Stomach (tissue), 4 donors: ENCODE measurements at regions not wholly inside any gene's neighbourhood (a gene's known extent, or its start where the extent isn't known, plus 50 kb on each side); places are given as distances from the start of the nearest gene placed in this dataset.

Source experiments
- CTCF ChIP-seq, 7 experiments: fragments of 450-650 bp in 4 of 7; fragments of 200-600 bp in 3 of 7; sonication (generic) in 3 of 7; IDR thresholded peaks; one replicate each; pipeline ENCODE4 v1.5.1; 2016 to 2019; ENCODE audit warnings: antibody characterized with exemption in 7 of 7, control low read depth in 2 of 7, mild to moderate bottlenecking in 1 of 7
- POLR2AphosphoS5 ChIP-seq, 3 donors: sonication (generic); formaldehyde crosslinking; IDR thresholded peaks; one replicate each; pipeline ENCODE4 v1.6.1; 2016; ENCODE audit warnings: antibody characterized with exemption in 3 of 3

DNA sequence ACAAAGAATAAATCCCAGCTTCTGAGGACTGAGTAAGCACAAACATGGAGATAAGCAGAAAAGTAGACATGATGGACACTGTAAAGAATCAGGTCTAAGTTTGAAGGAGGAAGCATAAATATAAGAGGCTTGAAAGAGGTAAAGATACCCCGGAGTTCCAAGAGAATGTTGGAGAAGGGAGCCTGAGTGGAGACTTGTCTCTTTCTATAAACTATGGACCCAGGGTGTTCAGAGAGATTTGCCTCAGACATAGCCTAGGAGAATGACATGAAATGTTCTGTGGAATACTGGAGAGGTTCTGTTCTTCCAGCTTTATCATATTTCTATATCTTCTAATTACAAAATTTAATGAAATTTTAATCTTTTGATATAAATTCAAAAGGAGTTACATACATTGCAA, 554.3 kb upstream of the B3GALT2 start:
- TF ChIP-seq CTCF (IDR thresholded peaks at IDR 0.05) (no peak), POLR2AphosphoS5 (IDR thresholded peaks at IDR 0.05) (no peak)
